Loucy (cell line): ENCODE measurements at regions not wholly inside any gene's neighbourhood (a gene's known extent, or its start where the extent isn't known, plus 50 kb on each side); places are given as distances from the start of the nearest gene placed in this dataset.

Source experiments
- H2AFZ ChIP-seq: fragments of 200-600 bp; sonication (generic); 2 replicates; pipeline ENCODE4 v1.6.0; 2016; ENCODE audit warnings: antibody characterized with exemption, mild to moderate bottlenecking, low read length, moderate library complexity
- H3F3A ChIP-seq: fragments of 200-600 bp; 2 replicates; pipeline ENCODE4 v1.6.0; 2016; ENCODE audit warnings: antibody characterized with exemption, low read depth, mild to moderate bottlenecking
- H3K27me3 ChIP-seq: fragments of 200-600 bp; sonication (generic); 2 replicates; pipeline ENCODE4 v1.6.1; 2014; ENCODE audit warnings: low read length, mild to moderate bottlenecking; ENCODE audit not compliant: insufficient read depth, poor library complexity, severe bottlenecking
- H3K36me3 ChIP-seq: fragments of 200-600 bp; sonication (generic); 2 replicates; pipeline ENCODE4 v1.6.1; 2016; ENCODE audit warnings: low read length; ENCODE audit not compliant: insufficient read depth
- H3K4me1 ChIP-seq: fragments of 200-600 bp; sonication (generic); 2 replicates; pipeline ENCODE4 v1.5.1; 2014; ENCODE audit warnings: low read length, mild to moderate bottlenecking; ENCODE audit not compliant: insufficient read depth, poor library complexity, severe bottlenecking
- H3K4me2 ChIP-seq: fragments of 200-600 bp; sonication (generic); 2 replicates; pipeline ENCODE4 v1.6.0; 2014; ENCODE audit warnings: antibody characterized with exemption, low read length, low read depth, mild to moderate bottlenecking; ENCODE audit not compliant: poor library complexity, severe bottlenecking
- H3K4me3 ChIP-seq: fragments of 200-600 bp; sonication (generic); 2 replicates; pipeline ENCODE4 v1.5.1; 2014; ENCODE audit warnings: low read length, mild to moderate bottlenecking, mixed read lengths; ENCODE audit not compliant: poor library complexity, severe bottlenecking
- H3K79me2 ChIP-seq: fragments of 200-600 bp; sonication (generic); 2 replicates; pipeline ENCODE4 v1.6.1; 2014; ENCODE audit warnings: low read length; ENCODE audit not compliant: insufficient read depth
- H3K9ac ChIP-seq: fragments of 200-600 bp; sonication (generic); 2 replicates; pipeline ENCODE4 v1.6.0; 2014; ENCODE audit warnings: mild to moderate bottlenecking, low read depth, low read length, moderate library complexity; ENCODE audit not compliant: poor library complexity, severe bottlenecking
- H3K9me2 ChIP-seq: fragments of 200-600 bp; sonication (generic); replicated peaks from 2 replicates; pipeline ENCODE4 v1.6.1; 2016; ENCODE audit warnings: low read depth, low read length, mixed read lengths
- H3K9me3 ChIP-seq: fragments of 200-600 bp; sonication (generic); 2 replicates; pipeline ENCODE4 v1.6.1; 2014; ENCODE audit warnings: mild to moderate bottlenecking, antibody characterized with exemption, low read length, low read depth; ENCODE audit not compliant: insufficient read depth
- H4K20me1 ChIP-seq: fragments of 200-600 bp; sonication (generic); 2 replicates; pipeline ENCODE4 v1.6.0; 2014; ENCODE audit warnings: antibody characterized with exemption, low read length, mild to moderate bottlenecking; ENCODE audit not compliant: insufficient read depth, poor library complexity, severe bottlenecking
- EZH2phosphoT487 ChIP-seq: fragments of 200-600 bp; IDR thresholded peaks from 2 replicates; pipeline ENCODE4 v1.6.1; 2018; ENCODE audit warnings: antibody characterized with exemption, mild to moderate bottlenecking, moderate library complexity, borderline replicate concordance
- TF ChIP-seq, protein P1 (sequence below): fragments of 200-600 bp; sonication (generic); conservative IDR thresholded peaks from 2 replicates; pipeline ENCODE4 v1.5.1; 2014; ENCODE audit warnings: mild to moderate bottlenecking, antibody characterized with exemption, low read length

DNA sequence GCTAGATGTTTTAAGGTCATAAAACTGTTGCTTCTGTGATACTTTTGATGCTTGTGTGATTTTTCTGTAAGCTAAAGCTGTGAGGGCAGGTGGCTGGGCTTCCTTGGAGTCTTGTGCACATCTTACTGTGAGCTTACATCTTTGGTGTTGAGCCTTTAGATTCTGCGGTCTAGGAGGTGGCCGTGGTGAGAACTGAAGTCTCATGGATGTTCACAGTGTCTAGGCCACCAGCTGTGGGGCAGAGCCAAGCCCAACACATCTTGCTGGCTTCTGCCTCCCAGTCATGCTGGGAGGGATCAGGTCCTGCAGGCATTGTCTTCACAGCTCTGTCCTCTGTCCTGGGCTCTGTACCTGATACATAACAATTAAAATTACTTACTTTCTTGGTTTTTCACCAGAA is 219.7 kb upstream of the HS6ST1 start:
- Histone ChIP-seq H3K36me3 (no peaks in the 10 kb centered on the region), H3K4me3 (no peak overlapping the region), H3K4me2 (no peak overlapping the region), H3K9me3 (no peaks in the 10 kb centered on the region), H2AFZ (0 out of 2 replicates have a peak overlapping the region, but pooled peaks have one; percentile 17), H3F3A (no peaks in the 10 kb centered on the region), H4K20me1 (no peaks in the 10 kb centered on the region), H3K9ac (peak overlapping the region; percentile 35), H3K27me3 (no peaks in the 10 kb centered on the region), H3K9me2 (no peaks in the 10 kb centered on the region), H3K4me1 (peaks cover 43% of the 10 kb centered on the region), H3K79me2 (no peaks in the 10 kb centered on the region)
- TF ChIP-seq, protein P1, sequence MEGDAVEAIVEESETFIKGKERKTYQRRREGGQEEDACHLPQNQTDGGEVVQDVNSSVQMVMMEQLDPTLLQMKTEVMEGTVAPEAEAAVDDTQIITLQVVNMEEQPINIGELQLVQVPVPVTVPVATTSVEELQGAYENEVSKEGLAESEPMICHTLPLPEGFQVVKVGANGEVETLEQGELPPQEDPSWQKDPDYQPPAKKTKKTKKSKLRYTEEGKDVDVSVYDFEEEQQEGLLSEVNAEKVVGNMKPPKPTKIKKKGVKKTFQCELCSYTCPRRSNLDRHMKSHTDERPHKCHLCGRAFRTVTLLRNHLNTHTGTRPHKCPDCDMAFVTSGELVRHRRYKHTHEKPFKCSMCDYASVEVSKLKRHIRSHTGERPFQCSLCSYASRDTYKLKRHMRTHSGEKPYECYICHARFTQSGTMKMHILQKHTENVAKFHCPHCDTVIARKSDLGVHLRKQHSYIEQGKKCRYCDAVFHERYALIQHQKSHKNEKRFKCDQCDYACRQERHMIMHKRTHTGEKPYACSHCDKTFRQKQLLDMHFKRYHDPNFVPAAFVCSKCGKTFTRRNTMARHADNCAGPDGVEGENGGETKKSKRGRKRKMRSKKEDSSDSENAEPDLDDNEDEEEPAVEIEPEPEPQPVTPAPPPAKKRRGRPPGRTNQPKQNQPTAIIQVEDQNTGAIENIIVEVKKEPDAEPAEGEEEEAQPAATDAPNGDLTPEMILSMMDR: no peak
- no peak for TF ChIP-seq EZH2phosphoT487

DNA sequence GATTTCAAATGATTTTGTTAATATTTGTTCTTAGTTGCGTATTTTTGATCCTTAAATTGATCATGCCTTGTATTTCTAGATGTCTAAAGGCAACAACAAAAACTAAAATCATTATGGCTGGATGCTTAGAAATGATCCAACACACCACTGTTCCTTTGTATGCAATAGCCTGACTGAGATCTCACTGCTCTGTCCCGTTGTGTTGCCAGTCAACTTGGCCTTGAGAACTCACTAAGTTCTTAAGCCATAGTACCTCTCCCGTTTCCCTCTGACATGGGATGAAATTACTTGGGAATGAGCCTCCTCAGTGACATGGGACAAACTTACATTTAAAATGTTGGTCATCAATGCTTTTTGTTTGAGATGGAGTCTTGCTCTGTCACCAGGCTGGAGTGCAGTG is 222.0 kb upstream of the HS6ST1 start:
- Histone ChIP-seq H3K27me3 (no peaks in the 10 kb centered on the region), H3K36me3 (no peaks in the 10 kb centered on the region), H3K4me2 (no peak overlapping the region), H3K9me2 (no peaks in the 10 kb centered on the region), H3K79me2 (no peaks in the 10 kb centered on the region), H3K4me3 (no peak overlapping the region), H3F3A (no peaks in the 10 kb centered on the region), H2AFZ (no peak overlapping the region), H3K4me1 (peaks cover 24% of the 10 kb centered on the region), H4K20me1 (no peaks in the 10 kb centered on the region), H3K9ac (no peak overlapping the region), H3K9me3 (no peaks in the 10 kb centered on the region)
- TF ChIP-seq, protein P1: no peak
- no peak for TF ChIP-seq EZH2phosphoT487

DNA sequence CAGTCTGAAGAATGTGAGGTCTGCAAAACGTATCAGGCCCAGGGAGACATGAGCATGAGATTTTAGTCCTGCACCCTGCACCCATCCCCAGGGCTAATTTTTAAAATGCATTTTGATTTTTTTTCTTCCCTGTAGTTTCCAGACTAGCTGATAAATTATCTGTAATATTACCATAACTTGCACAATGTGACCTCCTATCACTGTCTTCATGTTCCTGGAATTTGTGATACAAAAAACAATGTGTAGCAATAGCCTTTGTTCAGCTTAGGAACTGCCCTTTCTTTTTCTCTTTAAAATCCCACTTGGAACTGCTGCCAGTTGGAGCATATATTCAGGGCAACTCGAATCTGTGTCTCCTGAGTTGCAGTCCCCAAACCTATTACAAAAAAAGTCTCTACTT is 222.8 kb upstream of the HS6ST1 start:
- Histone ChIP-seq H3K9ac (no peak overlapping the region), H4K20me1 (no peaks in the 10 kb centered on the region), H3K9me3 (no peaks in the 10 kb centered on the region), H3K4me3 (no peak overlapping the region), H3K4me1 (peaks cover 17% of the 10 kb centered on the region), H3K27me3 (no peaks in the 10 kb centered on the region), H2AFZ (no peak overlapping the region), H3F3A (no peaks in the 10 kb centered on the region), H3K9me2 (no peaks in the 10 kb centered on the region), H3K4me2 (no peak overlapping the region), H3K79me2 (no peaks in the 10 kb centered on the region), H3K36me3 (no peaks in the 10 kb centered on the region)
- TF ChIP-seq, protein P1: no peak
- no peak for TF ChIP-seq EZH2phosphoT487
